PC-9 (cell line): ENCODE measurements at regions not wholly inside any gene's neighbourhood (a gene's known extent, or its start where the extent isn't known, plus 50 kb on each side); places are given as distances from the start of the nearest gene placed in this dataset.

ENCODE experiments used
- EZH2 ChIP-seq: fragments of 200-600 bp; sonication (generic); IDR thresholded peaks from 2 replicates; pipeline ENCODE4 v1.8.0; 2017; ENCODE audit warnings: antibody characterized with exemption, low read depth
- TF ChIP-seq, protein P1 (sequence below): fragments of 200-600 bp; sonication (generic); conservative IDR thresholded peaks from 2 replicates; pipeline ENCODE4 v1.6.1; 2017; ENCODE audit warnings: mixed run types, antibody characterized with exemption, mild to moderate bottlenecking, moderate library complexity

- TF ChIP-seq, protein P1, sequence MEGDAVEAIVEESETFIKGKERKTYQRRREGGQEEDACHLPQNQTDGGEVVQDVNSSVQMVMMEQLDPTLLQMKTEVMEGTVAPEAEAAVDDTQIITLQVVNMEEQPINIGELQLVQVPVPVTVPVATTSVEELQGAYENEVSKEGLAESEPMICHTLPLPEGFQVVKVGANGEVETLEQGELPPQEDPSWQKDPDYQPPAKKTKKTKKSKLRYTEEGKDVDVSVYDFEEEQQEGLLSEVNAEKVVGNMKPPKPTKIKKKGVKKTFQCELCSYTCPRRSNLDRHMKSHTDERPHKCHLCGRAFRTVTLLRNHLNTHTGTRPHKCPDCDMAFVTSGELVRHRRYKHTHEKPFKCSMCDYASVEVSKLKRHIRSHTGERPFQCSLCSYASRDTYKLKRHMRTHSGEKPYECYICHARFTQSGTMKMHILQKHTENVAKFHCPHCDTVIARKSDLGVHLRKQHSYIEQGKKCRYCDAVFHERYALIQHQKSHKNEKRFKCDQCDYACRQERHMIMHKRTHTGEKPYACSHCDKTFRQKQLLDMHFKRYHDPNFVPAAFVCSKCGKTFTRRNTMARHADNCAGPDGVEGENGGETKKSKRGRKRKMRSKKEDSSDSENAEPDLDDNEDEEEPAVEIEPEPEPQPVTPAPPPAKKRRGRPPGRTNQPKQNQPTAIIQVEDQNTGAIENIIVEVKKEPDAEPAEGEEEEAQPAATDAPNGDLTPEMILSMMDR: no peak
- no peak for TF ChIP-seq EZH2
Measured at GRCh38 chr16:54585998-54586340, 299.4 kb upstream of the IRX3 start.
